Activated CD4-positive, alpha-beta T cell treated with anti-CD3 and anti-CD28 coated beads, Interleukin-2, Interleukin-4, amounts not matched to agents 100 ng/mL and 50 ng/mL, durations not matched to agents 16 hours and 8 hours (primary cell): ENCODE measurements at regions not wholly inside any gene's neighbourhood (a gene's known extent, or its start where the extent isn't known, plus 50 kb on each side); places are given as distances from the start of the nearest gene placed in this dataset.

Experiments
- DNase-seq: peaks from one replicate; pipeline ENCODE4 v3.0.0-alpha.2; 2020; ENCODE audit warnings: low spot score

DNA sequence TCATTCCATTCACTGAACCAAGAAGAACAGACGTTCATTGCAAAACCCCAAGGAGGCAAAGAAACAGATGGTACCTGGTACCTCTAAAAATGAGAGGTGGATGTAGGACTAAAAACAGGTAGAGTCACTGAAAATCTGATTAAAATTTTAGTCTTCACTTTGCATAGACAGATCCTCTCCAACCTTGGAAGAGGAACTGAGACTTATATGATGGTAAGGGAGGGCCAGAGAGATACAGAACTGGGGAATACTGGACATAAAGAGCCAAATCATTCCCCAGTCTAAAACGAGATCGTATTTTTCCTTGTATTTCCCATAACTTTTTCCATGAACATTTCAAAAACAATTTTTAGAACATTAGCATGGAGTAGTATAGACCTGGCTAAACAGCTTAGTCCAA is 59.7 kb upstream of the SPOPL start:
- DNase-seq, result no peak

DNA sequence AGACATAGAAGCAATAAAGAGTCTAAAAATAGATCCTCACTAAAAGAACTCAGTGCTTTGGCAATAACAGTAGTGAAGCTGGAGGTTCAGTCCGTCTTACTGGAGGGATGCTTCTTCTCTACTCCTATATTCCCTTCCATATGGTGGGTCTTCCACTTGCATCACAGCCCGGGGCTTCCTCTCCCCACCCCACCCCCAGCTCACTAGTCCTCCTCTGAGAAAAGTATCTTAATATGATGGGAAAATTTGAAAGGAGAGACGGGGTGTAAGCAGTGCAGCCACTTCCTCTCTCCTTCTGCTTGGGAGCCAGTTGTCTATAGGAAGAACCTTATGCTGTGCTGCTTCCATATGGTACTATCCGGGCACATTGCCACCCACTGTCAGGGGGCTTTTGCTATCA is 57.2 kb upstream of the SPOPL start:
- no peak for DNase-seq

DNA sequence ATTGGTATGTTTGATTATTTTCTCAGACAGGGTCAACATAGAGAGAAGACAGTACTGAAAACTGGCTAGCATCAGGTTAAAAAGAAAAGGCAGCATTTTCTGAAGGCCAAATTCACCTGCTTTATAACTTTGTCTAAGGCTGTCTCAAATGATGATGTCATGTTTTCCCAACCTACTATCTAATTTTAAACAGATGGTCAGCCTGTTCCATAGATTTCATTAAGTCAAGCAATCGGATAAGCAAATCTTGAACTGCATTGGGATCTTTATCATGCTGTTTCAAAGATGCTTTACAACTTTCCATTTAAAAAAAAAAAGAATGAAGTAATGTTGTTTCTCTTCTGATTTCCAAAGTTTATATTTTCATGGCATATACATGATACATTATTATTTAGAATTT is 56.3 kb upstream of the SPOPL start:
- no peak for DNase-seq

DNA sequence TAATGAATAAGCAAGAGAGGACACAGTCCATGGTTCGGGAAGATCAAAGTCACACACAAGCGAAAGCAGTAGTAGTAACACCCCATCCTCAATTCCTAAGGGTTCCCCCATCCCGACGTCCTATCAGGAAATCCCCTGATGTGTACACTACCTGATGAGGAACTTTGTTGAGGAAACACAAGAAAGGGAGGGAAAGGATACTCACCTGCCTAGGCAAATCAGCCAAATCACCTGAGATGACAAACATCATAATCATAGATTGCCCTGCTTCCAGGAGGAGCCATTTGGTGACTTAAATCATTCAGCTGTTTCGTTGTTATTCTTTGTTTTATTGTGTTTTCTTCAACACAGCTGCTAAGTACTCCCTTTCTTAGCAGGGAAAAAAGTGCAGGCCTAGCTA is 55.5 kb upstream of the SPOPL start:
- DNase-seq, result no peak

DNA sequence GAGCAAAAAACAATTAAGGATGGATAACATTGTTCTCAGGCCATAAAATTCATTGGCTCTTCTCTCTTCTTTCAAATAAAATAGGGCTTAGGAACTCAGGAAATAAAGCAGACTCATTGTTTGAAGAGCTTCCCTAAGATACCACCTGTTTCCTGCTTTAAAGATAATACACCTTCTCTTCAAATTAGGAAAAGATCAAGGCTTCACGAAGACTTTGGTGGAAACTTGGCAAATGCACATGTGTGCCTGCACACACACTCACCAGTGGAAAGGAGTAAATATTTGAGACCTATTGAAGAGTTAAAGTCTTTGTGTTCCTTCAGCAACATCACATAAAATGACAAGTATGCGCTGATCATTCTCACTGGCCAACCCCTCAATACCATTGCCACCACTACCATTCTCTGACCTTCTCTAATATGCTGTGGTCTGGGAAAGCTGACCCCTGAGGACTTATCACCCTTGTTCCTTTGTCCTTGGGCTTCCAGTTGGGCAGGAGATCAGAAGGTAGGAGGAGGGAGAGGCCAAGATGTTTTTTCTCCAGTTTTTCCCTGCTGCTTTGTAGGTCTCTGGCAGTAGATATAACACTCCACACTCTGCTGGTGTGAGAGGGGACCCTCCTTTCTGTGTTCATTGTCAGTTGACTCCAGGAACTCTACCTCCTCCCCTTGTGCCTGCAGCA is 53.5 kb upstream of the SPOPL start:
- DNase-seq, result no peak
